ENCODE measurements at regions not wholly inside any gene's neighbourhood (a gene's known extent, or its start where the extent isn't known, plus 50 kb on each side); places are given as distances from the start of the nearest gene placed in this dataset.

DNA sequence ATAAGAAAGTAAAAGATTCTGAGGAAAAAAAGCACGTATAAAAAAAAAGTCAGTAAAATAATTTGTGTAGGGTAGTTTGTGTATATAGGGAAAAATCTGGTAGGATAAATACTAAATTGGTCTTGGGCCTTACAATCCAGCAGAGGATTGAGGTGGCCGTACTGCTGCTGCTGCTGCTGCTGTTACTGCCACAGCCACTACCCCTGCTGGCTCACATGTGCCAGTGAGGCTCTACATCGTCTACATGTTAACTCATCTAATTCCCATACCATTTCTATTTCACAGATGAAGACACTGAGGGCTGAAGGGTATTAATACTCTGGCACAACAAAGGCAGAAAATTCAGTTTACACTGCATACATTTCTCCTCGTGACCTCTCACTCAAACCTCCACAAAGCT is 928.5 kb downstream of the TLE4 start:
- H3K4me1 Mint-ChIP-seq, result peaks cover 38% of the 10 kb centered on the region
- Histone ChIP-seq H4K20me1 (ENCODE audit: low read depth) (no peaks in the 10 kb centered on the region), H3K4me2 (no peak overlapping the region), H3K4me3 (no peak overlapping the region), H3K36me3 (no peaks in the 10 kb centered on the region), H3F3A (ENCODE audit: low read depth) (no peaks in the 10 kb centered on the region), H3K27ac (no peak overlapping the region), H3K4me1 (peaks cover 21% of the 10 kb centered on the region), H3K9ac (no peak overlapping the region), H3K79me2 (ENCODE audit: low read depth) (no peaks in the 10 kb centered on the region), H3K9me3 (ENCODE audit: low read depth) (no peaks in the 10 kb centered on the region), H3K27me3 (no peaks in the 10 kb centered on the region), H2AFZ (replicated peaks) (no peak overlapping the region)
- no peaks in the 10 kb centered on the region for H3K9me3 Mint-ChIP-seq
- no peaks in the 10 kb centered on the region for H3K27me3 Mint-ChIP-seq (ENCODE audit: insufficient read depth, low read depth)
- no peak for DNase-seq (ENCODE audit: low spot score)
- TF ChIP-seq, protein P1, sequence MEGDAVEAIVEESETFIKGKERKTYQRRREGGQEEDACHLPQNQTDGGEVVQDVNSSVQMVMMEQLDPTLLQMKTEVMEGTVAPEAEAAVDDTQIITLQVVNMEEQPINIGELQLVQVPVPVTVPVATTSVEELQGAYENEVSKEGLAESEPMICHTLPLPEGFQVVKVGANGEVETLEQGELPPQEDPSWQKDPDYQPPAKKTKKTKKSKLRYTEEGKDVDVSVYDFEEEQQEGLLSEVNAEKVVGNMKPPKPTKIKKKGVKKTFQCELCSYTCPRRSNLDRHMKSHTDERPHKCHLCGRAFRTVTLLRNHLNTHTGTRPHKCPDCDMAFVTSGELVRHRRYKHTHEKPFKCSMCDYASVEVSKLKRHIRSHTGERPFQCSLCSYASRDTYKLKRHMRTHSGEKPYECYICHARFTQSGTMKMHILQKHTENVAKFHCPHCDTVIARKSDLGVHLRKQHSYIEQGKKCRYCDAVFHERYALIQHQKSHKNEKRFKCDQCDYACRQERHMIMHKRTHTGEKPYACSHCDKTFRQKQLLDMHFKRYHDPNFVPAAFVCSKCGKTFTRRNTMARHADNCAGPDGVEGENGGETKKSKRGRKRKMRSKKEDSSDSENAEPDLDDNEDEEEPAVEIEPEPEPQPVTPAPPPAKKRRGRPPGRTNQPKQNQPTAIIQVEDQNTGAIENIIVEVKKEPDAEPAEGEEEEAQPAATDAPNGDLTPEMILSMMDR (IDR thresholded peaks at IDR 0.05), result peak; percentile 20
- TF ChIP-seq EZH2 (IDR thresholded peaks at IDR 0.05), result no peak
- H3K27ac Mint-ChIP-seq, result no peak overlapping the region
- no peak overlapping the region for H3K4me3 Mint-ChIP-seq
- no peaks in the 10 kb centered on the region for H3K36me3 Mint-ChIP-seq

DNA sequence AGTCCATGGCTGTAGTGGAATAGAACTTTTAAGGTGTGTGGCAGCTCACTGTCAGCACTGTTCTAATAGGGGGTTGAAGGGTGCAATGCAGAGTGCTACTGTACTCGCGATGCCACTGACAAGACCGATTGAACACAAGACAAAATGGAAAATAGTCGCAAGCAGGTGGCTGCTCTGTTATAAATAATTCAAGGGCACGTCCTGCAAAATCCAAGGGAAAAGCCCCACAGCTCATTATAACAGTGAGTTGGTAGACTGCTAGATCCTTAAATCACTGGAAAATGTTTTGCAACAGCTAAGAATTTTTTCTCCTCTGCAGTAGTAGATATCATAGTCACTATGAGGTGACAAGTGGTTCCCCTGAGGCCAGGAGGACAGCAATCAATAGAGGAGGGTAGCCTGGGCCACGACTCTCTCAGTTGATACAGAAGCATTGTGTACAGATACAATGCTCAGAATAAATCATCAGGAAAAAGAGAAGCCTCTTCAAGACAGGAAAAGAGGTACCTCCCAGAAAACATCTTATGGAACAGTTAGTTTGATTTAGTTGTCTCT is 926.3 kb downstream of the TLE4 start:
- no peak for DNase-seq (ENCODE audit: low spot score)
- H3K4me1 Mint-ChIP-seq, result peaks cover 21% of the 10 kb centered on the region
- Histone ChIP-seq H3K27me3 (no peaks in the 10 kb centered on the region), H3K9ac (no peak overlapping the region), H3K4me3 (no peak overlapping the region), H3F3A (ENCODE audit: low read depth) (no peaks in the 10 kb centered on the region), H3K4me2 (no peak overlapping the region), H3K36me3 (no peaks in the 10 kb centered on the region), H3K9me3 (ENCODE audit: low read depth) (no peaks in the 10 kb centered on the region), H2AFZ (replicated peaks) (no peak overlapping the region), H3K79me2 (ENCODE audit: low read depth) (no peaks in the 10 kb centered on the region), H4K20me1 (ENCODE audit: low read depth) (no peaks in the 10 kb centered on the region), H3K4me1 (peaks cover 6% of the 10 kb centered on the region), H3K27ac (no peak overlapping the region)
- H3K27me3 Mint-ChIP-seq (ENCODE audit: insufficient read depth, low read depth), result peaks cover 2% of the 10 kb centered on the region
- H3K36me3 Mint-ChIP-seq, result no peaks in the 10 kb centered on the region
- no peak overlapping the region for H3K27ac Mint-ChIP-seq
- H3K4me3 Mint-ChIP-seq, result no peak overlapping the region
- H3K9me3 Mint-ChIP-seq, result peaks cover 7% of the 10 kb centered on the region
- TF ChIP-seq EZH2 (IDR thresholded peaks at IDR 0.05) (no peak), EZH2phosphoT487 (IDR thresholded peaks at IDR 0.05) (no peak)
- TF ChIP-seq, protein P1 (IDR thresholded peaks at IDR 0.05), result no peak

DNA sequence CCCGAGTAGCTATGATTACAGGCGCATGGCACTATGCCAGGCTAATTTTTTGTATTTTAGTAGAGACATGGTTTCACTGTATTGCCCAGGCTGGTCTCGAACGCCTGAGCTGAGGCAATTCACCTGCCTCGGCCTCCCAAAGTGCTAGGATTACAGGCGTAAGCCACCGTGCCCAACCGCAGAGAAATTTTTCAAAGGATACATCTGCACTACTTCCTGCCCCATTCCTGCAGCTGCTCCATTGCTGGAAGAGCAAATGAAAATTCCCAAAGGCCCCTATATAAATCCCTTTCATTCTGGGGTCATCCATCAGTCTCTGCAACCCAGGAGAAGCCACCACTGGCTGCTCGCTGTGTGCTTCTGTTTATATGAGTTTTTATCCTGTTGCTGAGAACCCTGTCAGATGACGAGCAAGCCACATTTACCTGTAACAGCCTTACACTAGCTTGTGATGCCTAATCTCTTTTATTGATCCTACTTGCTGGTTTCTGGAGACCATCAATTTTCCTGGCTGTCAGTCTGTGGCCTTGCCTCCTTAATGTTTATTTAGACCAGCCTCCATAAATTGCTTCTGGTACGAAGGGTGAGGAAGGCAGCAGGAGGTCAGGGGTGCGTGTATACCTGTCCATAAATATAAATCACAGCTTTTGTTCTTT is 925.3 kb downstream of the TLE4 start:
- TF ChIP-seq, protein P1 (IDR thresholded peaks at IDR 0.05), result no peak
- no peak for TF ChIP-seq EZH2phosphoT487 (IDR thresholded peaks at IDR 0.05)
- TF ChIP-seq EZH2 (IDR thresholded peaks at IDR 0.05), result no peak
- Histone ChIP-seq H3K36me3 (no peaks in the 10 kb centered on the region), H3K27ac (no peak overlapping the region), H3K9ac (no peak overlapping the region), H3K4me1 (peaks cover 4% of the 10 kb centered on the region), H3F3A (ENCODE audit: low read depth) (no peaks in the 10 kb centered on the region), H2AFZ (replicated peaks) (no peak overlapping the region), H3K9me3 (ENCODE audit: low read depth) (no peaks in the 10 kb centered on the region), H4K20me1 (ENCODE audit: low read depth) (no peaks in the 10 kb centered on the region), H3K4me2 (no peak overlapping the region), H3K27me3 (no peaks in the 10 kb centered on the region), H3K79me2 (ENCODE audit: low read depth) (no peaks in the 10 kb centered on the region), H3K4me3 (no peak overlapping the region)
- Mint-ChIP-seq H3K27me3 (ENCODE audit: insufficient read depth, low read depth) (peaks cover 2% of the 10 kb centered on the region), H3K4me3 (no peak overlapping the region), H3K4me1 (peaks cover 21% of the 10 kb centered on the region), H3K36me3 (no peaks in the 10 kb centered on the region), H3K27ac (no peak overlapping the region), H3K9me3 (peaks cover 7% of the 10 kb centered on the region)
- no peak for DNase-seq (ENCODE audit: low spot score)

Measured in neural progenitor cell (in vitro differentiated cells).